ENCODE measurements at regions not wholly inside any gene's neighbourhood (a gene's known extent, or its start where the extent isn't known, plus 50 kb on each side); places are given as distances from the start of the nearest gene placed in this dataset.

DNA sequence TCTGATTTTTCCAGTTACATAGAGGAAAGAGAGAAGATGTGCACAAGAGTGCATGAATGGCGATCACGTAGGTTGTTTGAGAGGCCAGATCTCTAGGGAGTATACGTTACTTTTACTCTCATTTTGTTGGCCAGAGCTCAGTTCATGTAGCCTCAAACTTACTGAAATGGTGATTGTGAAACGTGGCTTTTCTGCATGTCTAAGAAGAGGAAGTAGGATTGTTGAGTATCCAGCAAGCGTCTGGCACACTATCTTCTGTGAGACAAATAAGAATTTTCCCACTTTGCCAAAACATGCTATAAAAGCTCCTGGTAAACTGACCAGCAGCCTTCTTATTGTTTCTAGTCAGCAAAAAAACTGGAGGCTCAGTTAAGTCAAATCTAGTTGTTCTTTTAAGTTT, 264.5 kb upstream of the EMCN start (continued):
- TF ChIP-seq, protein P1, sequence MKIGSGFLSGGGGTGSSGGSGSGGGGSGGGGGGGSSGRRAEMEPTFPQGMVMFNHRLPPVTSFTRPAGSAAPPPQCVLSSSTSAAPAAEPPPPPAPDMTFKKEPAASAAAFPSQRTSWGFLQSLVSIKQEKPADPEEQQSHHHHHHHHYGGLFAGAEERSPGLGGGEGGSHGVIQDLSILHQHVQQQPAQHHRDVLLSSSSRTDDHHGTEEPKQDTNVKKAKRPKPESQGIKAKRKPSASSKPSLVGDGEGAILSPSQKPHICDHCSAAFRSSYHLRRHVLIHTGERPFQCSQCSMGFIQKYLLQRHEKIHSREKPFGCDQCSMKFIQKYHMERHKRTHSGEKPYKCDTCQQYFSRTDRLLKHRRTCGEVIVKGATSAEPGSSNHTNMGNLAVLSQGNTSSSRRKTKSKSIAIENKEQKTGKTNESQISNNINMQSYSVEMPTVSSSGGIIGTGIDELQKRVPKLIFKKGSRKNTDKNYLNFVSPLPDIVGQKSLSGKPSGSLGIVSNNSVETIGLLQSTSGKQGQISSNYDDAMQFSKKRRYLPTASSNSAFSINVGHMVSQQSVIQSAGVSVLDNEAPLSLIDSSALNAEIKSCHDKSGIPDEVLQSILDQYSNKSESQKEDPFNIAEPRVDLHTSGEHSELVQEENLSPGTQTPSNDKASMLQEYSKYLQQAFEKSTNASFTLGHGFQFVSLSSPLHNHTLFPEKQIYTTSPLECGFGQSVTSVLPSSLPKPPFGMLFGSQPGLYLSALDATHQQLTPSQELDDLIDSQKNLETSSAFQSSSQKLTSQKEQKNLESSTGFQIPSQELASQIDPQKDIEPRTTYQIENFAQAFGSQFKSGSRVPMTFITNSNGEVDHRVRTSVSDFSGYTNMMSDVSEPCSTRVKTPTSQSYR (CRISPR knock-in tag; IDR thresholded peaks at IDR 0.05): no peak
- TF ChIP-seq, protein P2, sequence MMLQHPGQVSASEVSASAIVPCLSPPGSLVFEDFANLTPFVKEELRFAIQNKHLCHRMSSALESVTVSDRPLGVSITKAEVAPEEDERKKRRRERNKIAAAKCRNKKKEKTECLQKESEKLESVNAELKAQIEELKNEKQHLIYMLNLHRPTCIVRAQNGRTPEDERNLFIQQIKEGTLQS (CRISPR knock-in tag; conservative IDR thresholded peaks at IDR 0.05): no peak
- TF ChIP-seq ZNF416 (CRISPR knock-in tag; IDR thresholded peaks at IDR 0.05): no peak
- TF ChIP-seq, protein P3, sequence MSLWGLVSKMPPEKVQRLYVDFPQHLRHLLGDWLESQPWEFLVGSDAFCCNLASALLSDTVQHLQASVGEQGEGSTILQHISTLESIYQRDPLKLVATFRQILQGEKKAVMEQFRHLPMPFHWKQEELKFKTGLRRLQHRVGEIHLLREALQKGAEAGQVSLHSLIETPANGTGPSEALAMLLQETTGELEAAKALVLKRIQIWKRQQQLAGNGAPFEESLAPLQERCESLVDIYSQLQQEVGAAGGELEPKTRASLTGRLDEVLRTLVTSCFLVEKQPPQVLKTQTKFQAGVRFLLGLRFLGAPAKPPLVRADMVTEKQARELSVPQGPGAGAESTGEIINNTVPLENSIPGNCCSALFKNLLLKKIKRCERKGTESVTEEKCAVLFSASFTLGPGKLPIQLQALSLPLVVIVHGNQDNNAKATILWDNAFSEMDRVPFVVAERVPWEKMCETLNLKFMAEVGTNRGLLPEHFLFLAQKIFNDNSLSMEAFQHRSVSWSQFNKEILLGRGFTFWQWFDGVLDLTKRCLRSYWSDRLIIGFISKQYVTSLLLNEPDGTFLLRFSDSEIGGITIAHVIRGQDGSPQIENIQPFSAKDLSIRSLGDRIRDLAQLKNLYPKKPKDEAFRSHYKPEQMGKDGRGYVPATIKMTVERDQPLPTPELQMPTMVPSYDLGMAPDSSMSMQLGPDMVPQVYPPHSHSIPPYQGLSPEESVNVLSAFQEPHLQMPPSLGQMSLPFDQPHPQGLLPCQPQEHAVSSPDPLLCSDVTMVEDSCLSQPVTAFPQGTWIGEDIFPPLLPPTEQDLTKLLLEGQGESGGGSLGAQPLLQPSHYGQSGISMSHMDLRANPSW (CRISPR knock-in tag; conservative IDR thresholded peaks at IDR 0.05; ENCODE audit: low read depth): no peak
- TF ChIP-seq, protein P4, sequence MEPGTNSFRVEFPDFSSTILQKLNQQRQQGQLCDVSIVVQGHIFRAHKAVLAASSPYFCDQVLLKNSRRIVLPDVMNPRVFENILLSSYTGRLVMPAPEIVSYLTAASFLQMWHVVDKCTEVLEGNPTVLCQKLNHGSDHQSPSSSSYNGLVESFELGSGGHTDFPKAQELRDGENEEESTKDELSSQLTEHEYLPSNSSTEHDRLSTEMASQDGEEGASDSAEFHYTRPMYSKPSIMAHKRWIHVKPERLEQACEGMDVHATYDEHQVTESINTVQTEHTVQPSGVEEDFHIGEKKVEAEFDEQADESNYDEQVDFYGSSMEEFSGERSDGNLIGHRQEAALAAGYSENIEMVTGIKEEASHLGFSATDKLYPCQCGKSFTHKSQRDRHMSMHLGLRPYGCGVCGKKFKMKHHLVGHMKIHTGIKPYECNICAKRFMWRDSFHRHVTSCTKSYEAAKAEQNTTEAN (CRISPR knock-in tag; IDR thresholded peaks at IDR 0.05): no peak
- TF ChIP-seq, protein P5, sequence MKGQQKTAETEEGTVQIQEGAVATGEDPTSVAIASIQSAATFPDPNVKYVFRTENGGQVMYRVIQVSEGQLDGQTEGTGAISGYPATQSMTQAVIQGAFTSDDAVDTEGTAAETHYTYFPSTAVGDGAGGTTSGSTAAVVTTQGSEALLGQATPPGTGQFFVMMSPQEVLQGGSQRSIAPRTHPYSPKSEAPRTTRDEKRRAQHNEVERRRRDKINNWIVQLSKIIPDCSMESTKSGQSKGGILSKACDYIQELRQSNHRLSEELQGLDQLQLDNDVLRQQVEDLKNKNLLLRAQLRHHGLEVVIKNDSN (CRISPR knock-in tag; IDR thresholded peaks at IDR 0.05): no peak
- TF ChIP-seq, protein P6, sequence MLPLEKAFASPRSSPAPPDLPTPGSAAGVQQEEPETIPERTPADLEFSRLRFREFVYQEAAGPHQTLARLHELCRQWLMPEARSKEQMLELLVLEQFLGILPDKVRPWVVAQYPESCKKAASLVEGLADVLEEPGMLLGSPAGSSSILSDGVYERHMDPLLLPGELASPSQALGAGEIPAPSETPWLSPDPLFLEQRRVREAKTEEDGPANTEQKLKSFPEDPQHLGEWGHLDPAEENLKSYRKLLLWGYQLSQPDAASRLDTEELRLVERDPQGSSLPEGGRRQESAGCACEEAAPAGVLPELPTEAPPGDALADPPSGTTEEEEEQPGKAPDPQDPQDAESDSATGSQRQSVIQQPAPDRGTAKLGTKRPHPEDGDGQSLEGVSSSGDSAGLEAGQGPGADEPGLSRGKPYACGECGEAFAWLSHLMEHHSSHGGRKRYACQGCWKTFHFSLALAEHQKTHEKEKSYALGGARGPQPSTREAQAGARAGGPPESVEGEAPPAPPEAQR (CRISPR knock-in tag; IDR thresholded peaks at IDR 0.05): no peak
- TF ChIP-seq, protein P7, sequence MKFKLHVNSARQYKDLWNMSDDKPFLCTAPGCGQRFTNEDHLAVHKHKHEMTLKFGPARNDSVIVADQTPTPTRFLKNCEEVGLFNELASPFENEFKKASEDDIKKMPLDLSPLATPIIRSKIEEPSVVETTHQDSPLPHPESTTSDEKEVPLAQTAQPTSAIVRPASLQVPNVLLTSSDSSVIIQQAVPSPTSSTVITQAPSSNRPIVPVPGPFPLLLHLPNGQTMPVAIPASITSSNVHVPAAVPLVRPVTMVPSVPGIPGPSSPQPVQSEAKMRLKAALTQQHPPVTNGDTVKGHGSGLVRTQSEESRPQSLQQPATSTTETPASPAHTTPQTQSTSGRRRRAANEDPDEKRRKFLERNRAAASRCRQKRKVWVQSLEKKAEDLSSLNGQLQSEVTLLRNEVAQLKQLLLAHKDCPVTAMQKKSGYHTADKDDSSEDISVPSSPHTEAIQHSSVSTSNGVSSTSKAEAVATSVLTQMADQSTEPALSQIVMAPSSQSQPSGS (CRISPR knock-in tag; IDR thresholded peaks at IDR 0.05; ENCODE audit: borderline replicate concordance, low read depth): no peak

DNA sequence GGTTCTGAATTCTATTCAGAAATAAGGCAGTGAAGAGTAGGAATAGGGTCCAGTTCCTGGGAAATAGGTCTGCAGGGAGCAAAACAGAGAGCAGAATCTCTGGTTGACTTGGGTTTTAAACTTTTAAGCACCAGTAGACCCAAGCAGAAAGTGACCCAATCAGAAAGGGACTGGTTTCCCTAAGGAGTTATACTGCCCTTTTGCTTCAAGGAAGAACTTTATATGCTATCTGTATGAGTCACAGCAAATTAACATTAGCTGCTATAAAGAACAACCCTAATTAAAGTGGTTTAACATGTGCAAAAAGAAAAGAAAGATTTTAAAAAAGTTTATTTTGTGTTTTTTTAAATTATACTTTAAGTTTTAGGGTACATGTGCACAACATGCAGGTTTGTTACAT, 263.6 kb upstream of the EMCN start:
- Mint-ChIP-seq H3K36me3 (no peaks in the 10 kb centered on the region), H3K27me3 (ENCODE audit: low read depth) (no peaks in the 10 kb centered on the region), H3K4me3 (no peak overlapping the region), H3K27ac (no peak overlapping the region), H3K9me3 (peaks cover 4% of the 10 kb centered on the region), H3K4me1 (no peaks in the 10 kb centered on the region)
- no peak for ATAC-seq
- no peak for TF ChIP-seq GRHL2 (CRISPR knock-in tag; IDR thresholded peaks at IDR 0.05; ENCODE audit: insufficient replicate concordance, severe bottlenecking)
- no peak for TF ChIP-seq KAT7 (CRISPR knock-in tag; IDR thresholded peaks at IDR 0.05; ENCODE audit: borderline replicate concordance)
- no peak for TF ChIP-seq ZNF232 (CRISPR knock-in tag; IDR thresholded peaks at IDR 0.05)
- no peak for TF ChIP-seq EMX1 (CRISPR knock-in tag; IDR thresholded peaks at IDR 0.05)
- TF ChIP-seq, protein P8, sequence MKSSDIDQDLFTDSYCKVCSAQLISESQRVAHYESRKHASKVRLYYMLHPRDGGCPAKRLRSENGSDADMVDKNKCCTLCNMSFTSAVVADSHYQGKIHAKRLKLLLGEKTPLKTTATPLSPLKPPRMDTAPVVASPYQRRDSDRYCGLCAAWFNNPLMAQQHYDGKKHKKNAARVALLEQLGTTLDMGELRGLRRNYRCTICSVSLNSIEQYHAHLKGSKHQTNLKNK (CRISPR knock-in tag; IDR thresholded peaks at IDR 0.05): no peak
- TF ChIP-seq TP53 (CRISPR knock-in tag; IDR thresholded peaks at IDR 0.05): no peak
- TF ChIP-seq, protein P9, sequence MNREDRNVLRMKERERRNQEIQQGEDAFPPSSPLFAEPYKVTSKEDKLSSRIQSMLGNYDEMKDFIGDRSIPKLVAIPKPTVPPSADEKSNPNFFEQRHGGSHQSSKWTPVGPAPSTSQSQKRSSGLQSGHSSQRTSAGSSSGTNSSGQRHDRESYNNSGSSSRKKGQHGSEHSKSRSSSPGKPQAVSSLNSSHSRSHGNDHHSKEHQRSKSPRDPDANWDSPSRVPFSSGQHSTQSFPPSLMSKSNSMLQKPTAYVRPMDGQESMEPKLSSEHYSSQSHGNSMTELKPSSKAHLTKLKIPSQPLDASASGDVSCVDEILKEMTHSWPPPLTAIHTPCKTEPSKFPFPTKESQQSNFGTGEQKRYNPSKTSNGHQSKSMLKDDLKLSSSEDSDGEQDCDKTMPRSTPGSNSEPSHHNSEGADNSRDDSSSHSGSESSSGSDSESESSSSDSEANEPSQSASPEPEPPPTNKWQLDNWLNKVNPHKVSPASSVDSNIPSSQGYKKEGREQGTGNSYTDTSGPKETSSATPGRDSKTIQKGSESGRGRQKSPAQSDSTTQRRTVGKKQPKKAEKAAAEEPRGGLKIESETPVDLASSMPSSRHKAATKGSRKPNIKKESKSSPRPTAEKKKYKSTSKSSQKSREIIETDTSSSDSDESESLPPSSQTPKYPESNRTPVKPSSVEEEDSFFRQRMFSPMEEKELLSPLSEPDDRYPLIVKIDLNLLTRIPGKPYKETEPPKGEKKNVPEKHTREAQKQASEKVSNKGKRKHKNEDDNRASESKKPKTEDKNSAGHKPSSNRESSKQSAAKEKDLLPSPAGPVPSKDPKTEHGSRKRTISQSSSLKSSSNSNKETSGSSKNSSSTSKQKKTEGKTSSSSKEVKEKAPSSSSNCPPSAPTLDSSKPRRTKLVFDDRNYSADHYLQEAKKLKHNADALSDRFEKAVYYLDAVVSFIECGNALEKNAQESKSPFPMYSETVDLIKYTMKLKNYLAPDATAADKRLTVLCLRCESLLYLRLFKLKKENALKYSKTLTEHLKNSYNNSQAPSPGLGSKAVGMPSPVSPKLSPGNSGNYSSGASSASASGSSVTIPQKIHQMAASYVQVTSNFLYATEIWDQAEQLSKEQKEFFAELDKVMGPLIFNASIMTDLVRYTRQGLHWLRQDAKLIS (CRISPR knock-in tag; IDR thresholded peaks at IDR 0.05; ENCODE audit: borderline replicate concordance): no peak
- no peak for TF ChIP-seq HMGA2 (CRISPR knock-in tag; IDR thresholded peaks at IDR 0.05)
- TF ChIP-seq ZNF671 (CRISPR knock-in tag; IDR thresholded peaks at IDR 0.05): no peak
- ChIA-PET POLR2A (no interaction called here), CTCF (no interaction called here)
- no peak for DNase-seq (ENCODE audit: low spot score)
